ENCODE measurements at regions not wholly inside any gene's neighbourhood (a gene's known extent, or its start where the extent isn't known, plus 50 kb on each side); places are given as distances from the start of the nearest gene placed in this dataset.

DNA sequence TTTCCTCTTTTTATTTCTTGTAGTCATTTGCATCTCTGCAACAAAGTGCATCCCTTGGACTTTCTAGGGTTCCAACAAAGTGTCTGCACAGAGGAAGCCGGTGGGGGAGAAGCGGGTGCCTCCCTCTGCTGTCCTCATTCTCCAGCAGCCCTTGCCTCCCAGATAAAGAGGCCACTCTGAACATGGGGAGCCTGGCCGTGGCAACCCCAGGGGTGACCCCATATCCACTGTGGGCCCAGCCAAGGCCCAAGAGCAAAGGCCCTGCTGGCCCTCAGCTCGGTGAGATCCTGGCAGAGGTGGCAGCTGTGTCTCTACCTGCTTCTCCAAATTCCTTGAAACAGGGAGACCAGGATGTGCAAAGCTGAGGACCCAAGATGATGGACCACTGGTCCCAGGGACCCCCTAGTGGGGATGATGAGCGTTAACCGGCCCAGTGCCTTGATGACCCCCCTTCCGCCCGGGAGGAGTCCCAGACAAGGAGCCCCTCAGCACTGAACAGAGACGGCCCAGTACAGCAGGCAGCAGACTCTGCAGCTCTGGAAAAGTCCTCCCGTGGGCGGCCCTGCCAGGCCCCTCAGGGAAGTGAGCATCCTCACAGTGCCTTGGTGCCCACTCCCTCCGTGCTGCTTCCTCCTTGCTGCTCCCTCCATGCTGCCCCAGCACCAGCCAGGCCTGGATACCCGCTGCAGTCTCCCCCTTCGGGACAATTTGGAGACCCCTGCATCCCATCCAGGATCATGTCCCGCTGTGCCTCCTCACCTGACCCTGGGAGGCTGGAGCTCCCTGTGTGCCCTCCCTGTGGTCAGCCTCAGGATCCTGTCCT, 62.5 kb downstream of the MRPL36 start:
- intact Hi-C loops (cut with micrococcal nuclease) = no loop called here
- DNase-seq = no peak
- peaks cover 16% of the 10 kb centered on the region for H3K27me3 Mint-ChIP-seq
- CTCF ChIA-PET = no interaction called here
- Histone ChIP-seq H3K36me3 (replicated peaks in 1 of 2; ENCODE audit: control extremely low read depth in 1 of 2, control insufficient read depth in 1 of 2, extremely low read depth in 1 of 2, insufficient read depth in 2 of 2, low read length in 1 of 2) (no peaks in the 10 kb centered on the region), H3K4me1 (ENCODE audit: control insufficient read depth in 2 of 2, insufficient read depth in 2 of 2, low read length in 2 of 2) (no peaks in the 10 kb centered on the region), H4K20me1 (ENCODE audit: control insufficient read depth, insufficient read depth, low read length, poor library complexity, severe bottlenecking) (no peaks in the 10 kb centered on the region), H3K4me3 (ENCODE audit: control extremely low read depth in 1 of 5, extremely low read depth in 1 of 5, insufficient read depth in 1 of 5, low read depth in 2 of 5, low read length in 4 of 5) (no peak overlapping the region), H3K27ac (ENCODE audit: low read length in 2 of 2) (no peak overlapping the region), H2AFZ (ENCODE audit: insufficient read depth, low read depth, low read length, poor library complexity, severe bottlenecking) (no peak overlapping the region), H3K79me2 (ENCODE audit: control insufficient read depth, insufficient read depth, low read length) (no peaks in the 10 kb centered on the region), H3K4me2 (replicated peaks; ENCODE audit: low read depth, low read length, poor library complexity, severe bottlenecking) (no peak overlapping the region), H3K27me3 (replicated peaks in 1 of 4; ENCODE audit: control extremely low read depth in 1 of 4, control insufficient read depth in 3 of 4, insufficient read depth in 4 of 4, low read length in 3 of 4) (no peaks in the 10 kb centered on the region), H3K9ac (ENCODE audit: low read length) (no peak overlapping the region), H3K9me3 (ENCODE audit: control extremely low read depth in 1 of 3, control insufficient read depth in 2 of 3, insufficient read depth in 1 of 3, low read length in 2 of 3) (peaks cover 1 to 11% (median 2%) of the 10 kb centered on the region in 3 donors)
- ATAC-seq (ENCODE audit: low read depth) = no peak
- H3K9me3 Mint-ChIP-seq (ENCODE audit: insufficient read depth) = peaks cover 9% of the 10 kb centered on the region
- no peaks in the 10 kb centered on the region for H3K4me1 Mint-ChIP-seq
- H3K4me3 Mint-ChIP-seq = no peak overlapping the region
- 70% methylated on average over 15 of the region's 15 CpGs for WGBS (ENCODE audit: insufficient coverage)
- TF ChIP-seq, protein P1, sequence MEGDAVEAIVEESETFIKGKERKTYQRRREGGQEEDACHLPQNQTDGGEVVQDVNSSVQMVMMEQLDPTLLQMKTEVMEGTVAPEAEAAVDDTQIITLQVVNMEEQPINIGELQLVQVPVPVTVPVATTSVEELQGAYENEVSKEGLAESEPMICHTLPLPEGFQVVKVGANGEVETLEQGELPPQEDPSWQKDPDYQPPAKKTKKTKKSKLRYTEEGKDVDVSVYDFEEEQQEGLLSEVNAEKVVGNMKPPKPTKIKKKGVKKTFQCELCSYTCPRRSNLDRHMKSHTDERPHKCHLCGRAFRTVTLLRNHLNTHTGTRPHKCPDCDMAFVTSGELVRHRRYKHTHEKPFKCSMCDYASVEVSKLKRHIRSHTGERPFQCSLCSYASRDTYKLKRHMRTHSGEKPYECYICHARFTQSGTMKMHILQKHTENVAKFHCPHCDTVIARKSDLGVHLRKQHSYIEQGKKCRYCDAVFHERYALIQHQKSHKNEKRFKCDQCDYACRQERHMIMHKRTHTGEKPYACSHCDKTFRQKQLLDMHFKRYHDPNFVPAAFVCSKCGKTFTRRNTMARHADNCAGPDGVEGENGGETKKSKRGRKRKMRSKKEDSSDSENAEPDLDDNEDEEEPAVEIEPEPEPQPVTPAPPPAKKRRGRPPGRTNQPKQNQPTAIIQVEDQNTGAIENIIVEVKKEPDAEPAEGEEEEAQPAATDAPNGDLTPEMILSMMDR (IDR thresholded peaks at IDR 0.05) = no peak
- no peak for TF ChIP-seq EZH2 (IDR thresholded peaks at IDR 0.05; ENCODE audit: borderline replicate concordance, insufficient read depth, low read depth, low read length, poor library complexity, severe bottlenecking)
- no peak overlapping the region for H3K27ac Mint-ChIP-seq
- POLR2A ChIA-PET = no interaction called here

DNA sequence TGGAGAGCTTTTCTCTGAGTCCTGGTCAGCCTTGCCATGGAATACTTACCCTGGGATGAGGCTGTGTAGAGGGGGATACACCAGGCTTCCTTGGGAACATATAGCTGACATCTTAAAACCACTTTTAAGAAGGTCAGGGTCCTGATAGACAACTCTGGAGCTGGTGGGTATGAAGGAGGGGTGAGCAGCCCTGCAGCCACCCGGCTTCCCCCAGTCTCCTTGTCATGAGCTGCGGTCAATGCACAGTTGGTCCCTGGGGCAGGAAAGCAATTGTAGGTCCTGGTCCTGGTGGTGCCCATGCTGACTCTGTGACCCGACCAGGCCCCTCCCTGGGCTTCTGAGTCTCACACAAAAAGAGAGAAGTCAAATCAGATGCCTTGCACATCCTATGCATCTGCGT, 63.6 kb downstream of the MRPL36 start:
- intact Hi-C loops (cut with micrococcal nuclease) = no loop called here
- Mint-ChIP-seq H3K4me1 (no peaks in the 10 kb centered on the region), H3K9me3 (ENCODE audit: insufficient read depth) (peaks cover 6% of the 10 kb centered on the region), H3K4me3 (no peak overlapping the region), H3K27ac (no peak overlapping the region), H3K27me3 (peaks cover 22% of the 10 kb centered on the region)
- ChIA-PET POLR2A (no interaction called here), CTCF (no interaction called here)
- 78% methylated on average over 3 of the region's 4 CpGs for WGBS (ENCODE audit: insufficient coverage)
- Histone ChIP-seq H4K20me1 (ENCODE audit: control insufficient read depth, insufficient read depth, low read length, poor library complexity, severe bottlenecking) (no peaks in the 10 kb centered on the region), H3K79me2 (ENCODE audit: control insufficient read depth, insufficient read depth, low read length) (no peaks in the 10 kb centered on the region), H3K9ac (ENCODE audit: low read length) (no peak overlapping the region), H3K27me3 (replicated peaks in 1 of 4; ENCODE audit: control extremely low read depth in 1 of 4, control insufficient read depth in 3 of 4, insufficient read depth in 4 of 4, low read length in 3 of 4) (no peaks in the 10 kb centered on the region), H3K9me3 (ENCODE audit: control extremely low read depth in 1 of 3, control insufficient read depth in 2 of 3, insufficient read depth in 1 of 3, low read length in 2 of 3) (peaks cover 1 to 8% (median 2%) of the 10 kb centered on the region in 3 donors), H3K4me3 (ENCODE audit: control extremely low read depth in 1 of 5, extremely low read depth in 1 of 5, insufficient read depth in 1 of 5, low read depth in 2 of 5, low read length in 4 of 5) (no peak overlapping the region), H3K4me2 (replicated peaks; ENCODE audit: low read depth, low read length, poor library complexity, severe bottlenecking) (no peak overlapping the region), H3K27ac (ENCODE audit: low read length in 2 of 2) (no peak overlapping the region), H3K4me1 (ENCODE audit: control insufficient read depth in 2 of 2, insufficient read depth in 2 of 2, low read length in 2 of 2) (no peaks in the 10 kb centered on the region), H2AFZ (ENCODE audit: insufficient read depth, low read depth, low read length, poor library complexity, severe bottlenecking) (no peak overlapping the region), H3K36me3 (replicated peaks in 1 of 2; ENCODE audit: control extremely low read depth in 1 of 2, control insufficient read depth in 1 of 2, extremely low read depth in 1 of 2, insufficient read depth in 2 of 2, low read length in 1 of 2) (no peaks in the 10 kb centered on the region)
- DNase-seq = no peak
- TF ChIP-seq, protein P1 (IDR thresholded peaks at IDR 0.05) = no peak
- TF ChIP-seq EZH2 (IDR thresholded peaks at IDR 0.05; ENCODE audit: borderline replicate concordance, insufficient read depth, low read depth, low read length, poor library complexity, severe bottlenecking) = no peak
- ATAC-seq (ENCODE audit: low read depth) = no peak
